ENCODE measurements at regions not wholly inside any gene's neighbourhood (a gene's known extent, or its start where the extent isn't known, plus 50 kb on each side); places are given as distances from the start of the nearest gene placed in this dataset.

DNA sequence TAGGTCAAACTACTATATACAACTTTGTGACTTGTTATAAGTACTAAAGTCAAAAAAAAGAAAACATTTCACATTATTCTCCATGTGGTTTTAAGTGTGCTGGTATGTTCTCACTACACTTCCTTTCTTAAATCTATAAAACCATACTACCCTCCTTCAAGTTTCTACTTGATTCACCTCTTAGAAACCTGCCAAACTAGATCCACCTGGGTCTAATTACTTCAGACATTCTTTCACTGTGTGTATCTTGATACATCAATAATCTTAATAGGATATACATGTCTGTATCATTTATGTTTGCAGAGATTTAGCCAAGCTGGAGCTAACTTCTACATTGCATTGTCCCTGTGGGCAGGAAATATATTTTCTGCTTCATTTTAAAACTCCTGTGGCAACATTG is 1012.6 kb downstream of the EFNA5 start:
- TF ChIP-seq, protein P1, sequence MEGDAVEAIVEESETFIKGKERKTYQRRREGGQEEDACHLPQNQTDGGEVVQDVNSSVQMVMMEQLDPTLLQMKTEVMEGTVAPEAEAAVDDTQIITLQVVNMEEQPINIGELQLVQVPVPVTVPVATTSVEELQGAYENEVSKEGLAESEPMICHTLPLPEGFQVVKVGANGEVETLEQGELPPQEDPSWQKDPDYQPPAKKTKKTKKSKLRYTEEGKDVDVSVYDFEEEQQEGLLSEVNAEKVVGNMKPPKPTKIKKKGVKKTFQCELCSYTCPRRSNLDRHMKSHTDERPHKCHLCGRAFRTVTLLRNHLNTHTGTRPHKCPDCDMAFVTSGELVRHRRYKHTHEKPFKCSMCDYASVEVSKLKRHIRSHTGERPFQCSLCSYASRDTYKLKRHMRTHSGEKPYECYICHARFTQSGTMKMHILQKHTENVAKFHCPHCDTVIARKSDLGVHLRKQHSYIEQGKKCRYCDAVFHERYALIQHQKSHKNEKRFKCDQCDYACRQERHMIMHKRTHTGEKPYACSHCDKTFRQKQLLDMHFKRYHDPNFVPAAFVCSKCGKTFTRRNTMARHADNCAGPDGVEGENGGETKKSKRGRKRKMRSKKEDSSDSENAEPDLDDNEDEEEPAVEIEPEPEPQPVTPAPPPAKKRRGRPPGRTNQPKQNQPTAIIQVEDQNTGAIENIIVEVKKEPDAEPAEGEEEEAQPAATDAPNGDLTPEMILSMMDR (IDR thresholded peaks at IDR 0.05): no peak
- TF ChIP-seq POLR2A (IDR thresholded peaks at IDR 0.05): no peak

All from sigmoid colon (tissue), 3 donors.